Frontal cortex (tissue), 3 donors: ENCODE measurements at regions not wholly inside any gene's neighbourhood (a gene's known extent, or its start where the extent isn't known, plus 50 kb on each side); places are given as distances from the start of the nearest gene placed in this dataset.
A peak's percentile ranks its signal among the peaks of the same experiment; 100 is the strongest.

Source experiments
- DNase-seq, 2 donors: peaks; one replicate each; pipeline ENCODE4 v3.0.0; 2012; ENCODE audit warnings: low spot score in 2 of 2
- FAIRE-seq: peaks from 2 replicates; lab custom pipeline; 2012; peaks lifted over from hg19 to GRCh38; lab: Jason Lieb, UNC
- donor health status: control.
- donor health status: control.
- donor health status: control.

DNA sequence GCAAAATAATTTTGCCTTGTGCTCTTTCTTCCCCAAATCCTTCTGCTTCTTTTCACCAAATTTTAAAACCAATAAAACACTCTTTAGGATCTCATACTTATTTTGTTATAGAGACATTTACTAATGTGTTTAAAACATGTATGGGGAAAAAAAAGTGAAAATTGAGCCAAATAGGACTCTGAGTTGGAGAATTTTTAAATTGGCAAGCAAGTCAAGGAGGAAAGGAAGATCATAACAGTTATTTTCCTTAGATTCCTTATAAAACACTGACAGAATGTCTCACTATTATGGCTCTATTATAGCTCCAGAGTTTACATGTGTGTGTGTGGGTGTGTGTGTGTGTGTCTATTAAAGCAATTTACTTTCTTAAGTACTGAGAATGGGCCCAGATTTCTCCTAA, 220.5 kb downstream of the SLC6A15 start:
- DNase-seq: no peak
- FAIRE-seq: no peak

DNA sequence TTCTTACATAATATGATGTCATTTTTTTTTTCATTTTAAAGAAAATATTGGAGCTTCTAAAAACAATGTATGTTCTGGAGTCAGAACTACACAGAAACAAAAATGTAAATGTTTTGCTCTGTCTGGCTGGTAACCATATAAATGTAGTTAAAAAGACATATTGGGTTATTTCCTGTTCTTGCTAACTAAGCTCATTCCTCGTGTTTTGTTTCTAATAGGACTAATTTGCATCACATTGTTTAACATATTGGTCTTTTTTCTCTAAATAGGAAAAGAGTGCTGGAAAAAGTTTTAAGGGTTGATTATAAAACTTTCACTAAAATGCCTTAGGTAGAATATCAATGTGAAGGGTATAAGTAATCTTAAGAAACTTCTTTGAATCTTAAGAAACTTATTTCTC, 221.3 kb downstream of the SLC6A15 start:
- DNase-seq (no peak), FAIRE-seq (no peak)

DNA sequence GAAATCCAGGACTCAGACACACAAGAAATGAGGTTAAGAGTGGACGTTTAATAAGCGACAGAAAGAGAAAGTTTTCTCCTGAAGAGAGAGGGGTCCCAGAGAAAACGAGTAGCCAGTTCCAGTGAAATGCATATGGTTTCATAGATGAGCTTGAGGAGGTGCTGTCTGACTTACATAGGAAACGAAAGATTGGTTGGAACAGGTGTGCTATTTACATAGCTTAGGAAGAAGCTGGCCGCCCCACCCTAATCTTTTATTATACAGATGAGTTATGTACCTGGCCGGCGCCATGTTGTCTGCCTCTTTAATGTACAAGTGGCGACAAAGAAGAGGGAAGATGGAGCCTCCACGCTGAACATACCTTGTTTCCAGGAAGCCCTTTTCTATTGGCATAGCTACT, 223.0 kb downstream of the SLC6A15 start:
- FAIRE-seq (no peak), DNase-seq (no peak)

DNA sequence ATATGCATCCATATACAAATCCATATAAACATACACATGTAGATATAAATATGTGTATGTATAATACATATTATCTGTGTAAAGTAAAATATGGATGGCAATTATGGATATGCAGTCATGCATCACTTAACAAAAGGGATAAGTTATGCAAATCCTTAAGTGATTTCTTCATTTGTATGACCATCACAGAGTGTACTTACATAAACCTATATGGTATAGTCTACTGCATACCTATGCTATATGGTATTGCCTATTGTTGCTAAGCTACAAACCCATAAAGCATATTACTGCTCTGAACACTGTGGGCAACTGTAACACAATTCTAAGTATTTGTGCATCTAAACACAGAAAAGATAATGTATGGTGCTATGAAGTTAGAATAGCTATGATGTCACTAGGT, 227.2 kb downstream of the SLC6A15 start:
- FAIRE-seq (no peak), DNase-seq (no peak)

DNA sequence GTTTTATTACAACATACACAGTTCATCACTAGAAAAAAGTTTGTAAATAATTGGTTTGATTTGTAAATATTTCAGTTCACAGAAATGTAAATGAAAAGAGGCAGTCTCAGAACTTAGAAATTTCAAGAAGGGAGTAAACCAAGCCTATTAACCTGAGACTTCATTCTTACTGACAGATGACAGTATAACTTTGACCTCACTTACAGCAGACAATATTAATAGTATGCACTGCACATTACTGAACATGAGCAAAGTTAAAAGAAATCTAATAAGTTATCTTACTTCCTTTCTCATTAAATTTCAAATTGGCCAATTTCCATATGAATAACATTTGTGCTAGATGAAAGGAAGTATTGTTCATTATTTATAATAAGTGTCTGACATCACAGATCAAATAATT, 235.8 kb downstream of the SLC6A15 start:
- FAIRE-seq (no peak), DNase-seq (no peak)

DNA sequence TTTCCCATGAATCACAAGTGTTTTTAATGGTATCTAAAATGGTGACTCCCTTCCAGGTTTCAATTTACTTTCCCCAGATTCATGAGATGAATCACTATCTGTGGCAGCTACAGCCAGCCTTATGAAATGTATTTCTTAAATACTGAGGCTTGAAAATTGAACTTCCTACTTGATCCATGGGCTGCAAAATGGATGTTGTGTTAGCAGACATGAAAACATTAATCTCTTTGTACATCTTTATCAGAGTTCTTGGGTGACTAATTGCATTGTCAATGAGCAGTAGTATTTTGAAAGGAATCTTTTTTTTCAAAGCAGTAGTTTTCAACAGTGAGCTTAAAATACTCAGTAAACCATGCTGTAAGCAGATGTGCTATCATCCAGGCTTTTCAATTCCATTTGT, 250.8 kb downstream of the SLC6A15 start:
- FAIRE-seq (no peak), DNase-seq (no peak)

DNA sequence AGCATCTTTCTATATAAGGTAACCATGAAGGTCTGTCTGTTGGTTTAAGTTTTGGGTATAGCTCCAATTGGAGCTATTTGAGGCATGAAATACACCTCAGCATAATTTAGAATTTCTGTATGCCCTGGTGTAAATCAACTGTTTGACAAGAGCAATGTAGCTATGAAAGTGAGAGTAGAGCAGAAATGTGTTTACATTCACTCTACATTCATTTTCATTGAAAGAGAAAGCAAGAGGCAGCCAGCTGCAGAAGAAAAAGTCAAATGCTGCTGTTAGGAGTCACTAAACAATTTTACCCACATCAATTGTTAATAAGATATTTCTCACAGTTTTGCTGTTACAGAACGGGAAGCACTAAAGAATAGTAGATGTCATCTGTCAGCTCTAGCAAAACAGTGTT, 252.5 kb downstream of the SLC6A15 start:
- FAIRE-seq (no peak), DNase-seq (no peak)

DNA sequence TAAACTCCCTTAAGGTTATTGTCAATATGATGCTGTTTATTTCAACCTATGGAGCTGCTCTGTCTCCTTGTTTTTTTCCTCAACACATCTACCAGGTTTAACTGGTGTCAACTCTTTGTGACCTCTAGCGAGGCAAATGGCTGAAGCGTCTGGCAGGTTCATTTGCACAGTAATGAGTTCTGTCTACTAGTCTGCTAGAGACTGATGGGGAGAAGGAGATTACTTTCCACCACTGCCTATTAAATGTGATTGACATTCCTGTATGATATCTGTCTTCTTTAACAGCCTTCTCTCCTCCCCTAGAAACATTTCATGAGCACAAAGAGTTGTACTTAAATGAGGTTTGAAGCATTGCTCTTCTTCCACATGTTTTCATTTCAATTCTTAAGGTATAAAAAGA, 253.7 kb downstream of the SLC6A15 start:
- DNase-seq: no peak

DNA sequence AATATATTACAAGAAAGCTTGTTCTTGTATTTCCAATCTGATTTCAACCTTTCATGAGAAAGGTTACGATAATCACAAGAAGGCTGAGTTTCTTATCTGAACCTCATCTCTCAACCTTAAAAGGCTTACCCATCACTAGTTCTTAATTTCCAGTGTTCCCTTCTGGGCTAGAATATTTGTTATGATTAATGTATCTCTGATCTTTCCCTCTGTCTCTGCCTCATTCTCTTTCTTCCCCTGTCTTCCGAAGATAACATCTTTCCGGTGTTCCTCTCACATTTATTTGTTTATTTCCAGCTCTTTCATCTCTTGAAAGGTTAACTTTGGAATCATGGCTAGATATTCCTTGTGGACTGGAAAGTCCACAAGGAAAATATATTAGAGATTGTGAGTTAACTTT, 255.9 kb downstream of the SLC6A15 start:
- no peak for FAIRE-seq
- no peak for DNase-seq

More for the DNA sequence above, 253.7 kb downstream of the SLC6A15 start:
- no peak for FAIRE-seq

DNA sequence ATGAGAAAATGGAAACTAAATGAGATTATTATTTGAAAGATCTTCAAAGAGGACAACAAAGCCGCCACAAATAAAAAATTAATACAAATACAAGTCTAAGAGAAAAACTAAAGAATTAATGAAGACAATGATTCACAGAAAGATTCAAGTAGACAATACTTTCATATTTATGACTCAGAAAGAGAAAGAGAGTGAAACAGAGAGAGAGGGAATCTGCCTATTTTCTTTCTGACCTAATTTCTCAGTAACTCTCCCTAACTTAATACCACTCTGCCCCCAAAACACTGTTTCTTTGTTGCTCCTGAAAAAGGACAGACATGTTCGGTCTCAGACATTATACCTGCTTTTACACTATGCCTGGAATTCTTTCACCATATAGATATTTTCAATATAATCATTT, 259.1 kb downstream of the SLC6A15 start:
- FAIRE-seq (no peak), DNase-seq (no peak)

DNA sequence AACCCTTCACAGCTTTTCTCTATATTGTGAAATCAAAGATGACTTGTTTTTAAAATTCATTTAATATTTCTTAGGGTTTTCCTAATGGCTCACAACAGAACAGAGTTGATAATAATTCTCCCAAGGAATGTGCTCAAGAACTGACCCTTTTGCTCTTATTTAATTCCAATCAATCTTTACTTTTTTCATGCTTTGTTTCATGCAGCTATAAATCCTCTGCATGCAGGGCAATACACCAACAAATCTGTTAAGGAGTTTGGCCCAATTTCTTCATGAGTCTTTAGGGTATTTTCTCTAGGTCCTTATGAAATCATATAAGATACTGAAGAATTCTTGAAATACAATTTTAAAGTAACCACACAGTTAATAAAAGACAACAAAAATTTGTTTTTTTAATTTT, 264.2 kb downstream of the SLC6A15 start:
- DNase-seq (no peak), FAIRE-seq (no peak)

DNA sequence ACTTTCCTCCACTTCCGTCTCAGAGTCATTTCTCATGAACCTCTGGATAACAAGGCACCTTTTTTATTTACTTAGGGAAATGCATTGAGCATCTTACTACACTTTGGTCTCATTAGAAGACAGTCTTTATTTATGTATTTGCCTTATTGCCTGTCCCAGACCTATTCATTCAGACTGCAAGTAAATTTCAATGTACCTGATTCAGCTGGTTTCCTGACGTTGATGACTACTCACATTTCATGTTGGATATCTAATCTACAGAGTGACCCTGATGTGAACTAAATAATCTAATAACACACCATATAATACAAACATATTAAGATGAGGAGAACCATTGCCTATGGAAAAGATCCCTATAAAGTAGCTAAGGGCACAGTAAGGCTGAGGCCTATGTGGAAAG, 267.7 kb downstream of the SLC6A15 start:
- FAIRE-seq: no peak
- DNase-seq: no peak

DNA sequence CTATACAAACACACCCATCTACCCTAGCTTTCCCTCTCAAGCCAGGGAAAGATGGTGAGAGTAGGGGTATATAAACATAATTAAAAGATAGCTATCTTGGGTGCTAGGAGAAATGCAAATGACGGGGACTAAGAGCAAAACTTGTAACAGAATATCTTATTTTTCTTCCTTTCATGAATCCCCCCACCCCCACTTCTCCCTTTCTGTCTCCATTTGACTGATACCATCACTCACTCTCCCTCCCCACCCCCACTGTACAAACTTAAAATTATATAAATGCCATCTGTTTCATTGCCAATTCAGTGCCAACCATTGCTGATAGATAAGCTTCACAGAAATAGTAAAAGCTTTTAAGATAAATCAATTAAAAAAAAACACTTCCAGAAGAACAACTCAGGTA, 268.6 kb downstream of the SLC6A15 start:
- no peak for DNase-seq
- no peak for FAIRE-seq

DNA sequence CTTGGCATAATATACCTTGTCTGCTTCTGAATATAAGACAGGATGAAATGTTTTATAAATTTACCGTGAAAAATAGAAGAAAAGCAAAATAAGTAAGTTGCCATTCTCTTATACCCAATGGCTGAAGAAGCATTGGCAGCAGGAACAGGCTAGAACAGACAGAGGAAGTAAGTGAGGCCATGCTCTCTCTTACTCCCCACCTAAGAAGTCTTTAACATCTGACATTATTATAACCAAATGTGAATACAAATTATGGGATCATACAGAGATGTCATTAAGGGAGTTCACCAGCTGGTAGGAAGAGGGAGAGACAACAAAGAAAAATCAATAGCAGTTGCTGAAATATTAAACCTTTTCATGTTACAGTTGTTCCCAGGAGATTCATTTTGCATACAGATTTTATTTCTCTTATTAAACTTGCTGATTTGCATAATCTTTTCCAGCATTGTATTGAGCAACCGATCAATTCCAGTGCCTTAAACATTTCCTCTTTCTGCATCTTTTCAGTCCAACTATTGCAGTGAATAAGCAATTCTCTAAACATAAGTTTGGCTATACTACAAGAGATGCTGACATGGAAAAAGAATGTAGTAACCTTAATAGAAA, 270.6 kb downstream of the SLC6A15 start:
- DNase-seq (no peak), FAIRE-seq (no peak)

DNA sequence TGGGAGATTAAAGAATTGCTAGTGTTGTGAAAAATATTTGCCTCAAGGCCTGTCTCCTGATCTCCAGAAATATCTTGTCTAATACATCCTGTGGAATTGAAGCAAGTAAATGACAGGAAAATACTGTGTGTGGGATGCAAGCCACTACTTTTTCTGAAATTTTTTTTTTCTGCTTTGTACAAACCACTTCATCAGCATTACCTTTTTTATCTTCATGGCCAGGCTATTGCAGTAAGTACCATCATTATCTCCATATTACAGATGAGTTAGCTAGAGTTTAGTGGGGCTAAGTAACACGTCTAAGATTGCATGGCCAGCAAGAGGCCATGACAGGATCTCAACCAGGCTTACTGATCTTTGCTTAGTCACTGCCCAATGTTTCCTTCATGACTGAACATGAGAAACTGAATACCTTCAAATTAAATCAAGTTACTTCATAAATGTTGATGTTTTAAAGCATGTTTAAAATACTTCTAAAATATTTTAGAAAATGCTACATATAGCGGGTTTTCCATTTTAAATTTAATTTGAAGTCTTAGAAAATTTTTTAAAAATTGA, 273.7 kb downstream of the SLC6A15 start:
- FAIRE-seq (peak; percentile 40), DNase-seq (no peak)

DNA sequence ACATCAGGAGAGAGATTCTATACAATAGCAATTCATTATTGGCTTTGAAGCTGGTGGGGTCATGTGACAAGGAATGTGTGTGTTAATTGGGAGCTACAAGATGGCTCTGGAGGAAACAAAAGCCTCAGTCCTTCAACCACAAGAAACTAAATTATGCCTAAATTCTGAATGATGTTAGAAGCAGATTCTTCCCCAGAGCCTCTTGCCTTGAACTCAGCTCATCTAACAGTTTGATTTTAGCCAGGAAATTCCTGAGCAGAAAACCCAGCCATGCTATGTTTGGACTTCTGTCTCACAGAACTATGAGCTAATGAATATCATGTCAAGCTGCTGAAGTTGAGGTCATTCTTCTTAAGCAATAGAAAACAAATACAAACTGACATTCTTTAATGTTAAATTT, 274.7 kb downstream of the SLC6A15 start:
- DNase-seq (no peak), FAIRE-seq (no peak)

DNA sequence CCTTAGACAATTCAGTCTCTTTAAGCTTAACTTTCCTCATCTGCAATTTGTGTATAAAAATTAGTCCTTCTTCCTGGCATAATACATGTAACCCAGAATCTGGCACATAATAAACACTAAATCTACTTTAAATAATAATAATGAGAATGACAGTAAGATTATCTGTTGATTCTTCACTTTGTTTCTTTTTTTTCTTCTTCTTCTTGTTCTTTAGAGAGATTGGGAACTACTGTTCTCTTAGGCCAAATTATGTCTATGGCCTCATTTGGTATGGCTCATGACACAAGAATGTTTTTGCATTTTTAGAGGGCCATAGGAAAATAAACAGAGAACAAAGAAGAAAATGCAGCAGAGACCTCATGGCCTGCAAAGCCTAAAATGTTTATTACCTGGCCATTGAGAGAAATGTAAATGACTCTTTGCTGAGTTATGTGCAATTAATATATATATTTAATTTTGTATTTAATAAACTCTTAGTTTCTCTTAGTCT, 275.8 kb downstream of the SLC6A15 start:
- DNase-seq (no peak), FAIRE-seq (no peak)

DNA sequence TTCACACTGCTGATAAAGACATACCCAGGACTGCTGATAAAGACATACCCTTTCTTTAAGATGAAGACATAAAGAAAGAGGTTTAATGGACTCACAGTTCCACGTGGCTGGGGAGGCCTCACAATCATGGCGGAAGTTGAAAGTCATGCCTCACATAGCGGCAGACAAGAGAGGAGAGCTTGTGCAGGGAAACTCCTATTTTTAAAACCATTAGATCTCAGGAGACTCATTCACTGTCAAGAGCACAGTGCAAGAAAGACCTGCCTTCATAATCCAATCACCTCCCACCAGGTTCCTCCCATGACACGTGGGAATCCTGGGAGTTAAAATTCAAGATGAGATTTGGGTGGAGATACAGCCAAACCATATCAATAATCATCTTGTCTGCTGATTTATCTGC, 278.1 kb downstream of the SLC6A15 start:
- DNase-seq (no peak), FAIRE-seq (no peak)

DNA sequence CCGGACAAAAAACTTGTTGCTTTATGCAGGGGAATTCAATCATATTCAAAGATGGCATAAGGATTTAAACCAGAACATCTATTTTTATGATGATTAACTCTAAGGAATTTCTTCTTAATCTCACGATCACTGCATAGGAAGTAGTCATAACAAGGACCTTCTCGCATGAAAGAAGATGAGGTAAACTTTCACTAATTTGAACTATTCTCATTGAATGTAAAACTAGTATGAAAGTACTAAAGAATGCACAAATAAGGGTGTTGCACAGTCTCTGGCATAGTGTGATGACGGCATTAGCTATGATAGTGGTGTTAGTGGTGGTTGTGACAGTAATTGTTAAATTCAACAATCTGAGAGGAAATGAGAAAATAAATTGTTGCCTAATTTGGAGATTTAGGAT, 280.0 kb downstream of the SLC6A15 start:
- FAIRE-seq (no peak), DNase-seq (no peak)

DNA sequence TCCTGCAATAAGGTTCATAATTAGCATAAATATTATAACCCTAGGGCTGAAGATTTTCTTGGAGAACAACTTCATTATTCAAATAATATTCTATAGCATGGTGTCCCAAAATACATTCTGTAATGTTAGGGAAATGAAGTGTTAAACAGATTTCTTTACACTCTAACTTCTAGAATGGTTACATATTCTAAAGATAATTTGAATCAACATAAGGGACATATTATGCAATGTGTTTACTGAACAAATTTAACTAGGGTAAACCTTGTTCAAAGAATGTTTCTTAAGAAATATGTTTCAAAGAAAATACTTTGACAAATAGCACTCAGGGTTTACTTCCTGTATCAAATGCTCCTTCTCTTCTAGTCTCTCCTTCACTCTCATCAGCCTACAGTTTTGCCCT, 281.6 kb downstream of the SLC6A15 start:
- FAIRE-seq (no peak), DNase-seq (no peak)

DNA sequence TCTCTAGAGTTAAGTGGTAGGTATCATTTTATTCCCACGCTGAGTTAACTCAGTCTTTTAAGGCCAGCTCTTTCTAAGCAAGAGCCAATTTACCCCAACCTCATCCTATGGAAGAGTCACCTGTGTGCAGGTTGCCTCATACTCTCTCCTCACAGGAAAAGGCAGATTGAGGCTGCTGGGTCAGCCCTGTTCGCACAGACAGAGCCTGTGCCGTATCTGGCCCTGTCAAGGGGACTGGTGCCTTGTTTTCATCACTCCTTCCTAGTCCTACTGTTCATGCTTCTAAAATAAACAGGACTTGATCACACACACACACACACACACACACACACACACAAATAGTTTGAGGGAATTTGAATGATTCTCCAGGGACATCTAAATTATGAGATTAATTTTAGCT, 285.0 kb downstream of the SLC6A15 start:
- FAIRE-seq: no peak
- DNase-seq: no peak

DNA sequence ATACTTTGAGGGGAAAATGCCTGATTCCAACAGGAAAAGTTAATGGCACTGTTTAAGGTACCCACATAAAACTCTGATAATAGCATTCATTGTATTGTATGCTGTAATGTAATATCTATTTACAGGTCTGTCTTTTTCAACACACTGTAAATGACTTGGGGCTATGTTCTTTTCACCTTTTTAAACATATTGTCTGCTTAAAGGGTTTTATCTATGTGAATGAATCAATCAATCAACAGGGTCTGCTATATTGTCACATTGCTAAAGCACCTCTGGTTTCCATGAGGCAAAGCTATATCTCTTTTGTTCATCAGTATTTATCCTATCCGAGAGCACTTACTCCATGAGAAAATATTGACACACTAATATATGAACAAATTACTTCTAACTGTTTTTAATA, 288.0 kb downstream of the SLC6A15 start:
- FAIRE-seq: no peak
- DNase-seq: no peak
